AG09319 (cell line): ENCODE measurements at regions not wholly inside any gene's neighbourhood (a gene's known extent, or its start where the extent isn't known, plus 50 kb on each side); places are given as distances from the start of the nearest gene placed in this dataset.

ENCODE experiments used
- DNase-seq: peaks from one replicate; pipeline ENCODE4 v3.0.0-alpha.2; 2010; ENCODE audit warnings: low read depth; ENCODE audit errors: extremely low read depth
- CTCF ChIP-seq: IDR thresholded peaks from 2 replicates; pipeline ENCODE4 v1.5.1; 2011; ENCODE audit warnings: low read depth, mild to moderate bottlenecking, inconsistent platforms, low read length, moderate library complexity

GRCh38 chr3:30081904-30082303 lies 524.5 kb upstream of the TGFBR2 start:
- DNase-seq, result no peak
- no peak for TF ChIP-seq CTCF

GRCh38 chr3:30082652-30083051 lies 523.7 kb upstream of the TGFBR2 start:
- no peak for TF ChIP-seq CTCF

DNA sequence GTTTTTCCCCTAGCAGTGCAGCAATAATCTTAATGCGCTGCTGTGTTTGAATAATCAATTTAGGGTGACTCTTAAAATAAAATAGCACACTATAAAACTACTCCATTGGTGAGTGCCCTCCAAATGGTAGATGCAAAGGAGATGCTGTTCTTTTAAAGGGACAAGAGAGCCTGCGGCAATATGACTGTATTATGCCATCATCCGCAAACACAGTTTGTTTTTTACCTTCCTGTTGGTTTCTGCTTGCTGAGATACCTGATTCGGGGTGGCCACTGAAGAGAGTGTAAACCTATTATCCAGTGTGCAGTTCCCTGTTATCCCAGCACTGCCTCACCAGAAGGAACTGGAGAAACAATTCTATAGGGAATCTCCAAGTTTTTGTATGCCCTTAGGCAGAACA lies 523.1 kb upstream of the TGFBR2 start:
- TF ChIP-seq CTCF, result no peak
- DNase-seq, result no peak

More at GRCh38 chr3:30082652-30083051, 523.7 kb upstream of the TGFBR2 start:
- DNase-seq, result no peak

- no peak for DNase-seq
- no peak for TF ChIP-seq CTCF
Measured at GRCh38 chr3:30084316-30084715, 522.1 kb upstream of the TGFBR2 start.

DNA sequence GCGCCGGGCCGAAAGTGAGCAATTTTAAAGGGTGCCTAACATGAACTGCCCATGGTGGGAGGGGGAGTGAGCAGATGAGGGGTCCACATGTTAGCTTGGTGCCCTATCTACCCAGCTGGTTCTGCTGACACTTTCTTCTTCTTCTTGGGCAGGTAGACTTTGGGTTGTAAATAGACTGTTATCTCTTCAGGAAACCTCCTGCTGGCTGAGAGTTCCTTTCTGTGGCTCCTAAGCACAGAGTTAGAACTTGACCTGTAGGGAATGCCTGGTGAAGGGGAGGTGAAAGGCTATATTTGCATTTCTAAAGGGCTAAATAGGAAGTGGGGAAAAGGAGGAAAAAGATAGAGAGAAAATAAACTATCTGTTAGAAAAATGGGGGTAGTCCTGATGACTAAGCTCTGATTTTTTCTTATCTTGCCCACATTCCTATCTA lies 521.4 kb upstream of the TGFBR2 start:
- no peak for DNase-seq
- no peak for TF ChIP-seq CTCF

- TF ChIP-seq CTCF, result no peak
- DNase-seq, result no peak
Measured at GRCh38 chr3:30085486-30085885, 520.9 kb upstream of the TGFBR2 start.

GRCh38 chr3:30091686-30092085 lies 514.7 kb upstream of the TGFBR2 start:
- no peak for DNase-seq
- TF ChIP-seq CTCF, result no peak
